Esophagus (tissue), 2 donors: ENCODE measurements at regions not wholly inside any gene's neighbourhood (a gene's known extent, or its start where the extent isn't known, plus 50 kb on each side); places are given as distances from the start of the nearest gene placed in this dataset.
A peak's percentile ranks its signal among the peaks of the same experiment; 100 is the strongest.
"Not testable (repeated sequence)": the region's sequence is repeated elsewhere in the genome, so short reads cannot be mapped to it uniquely, and the experiment has no call there.

Experiments
- H3K27ac ChIP-seq, 2 donors: one replicate each; pipeline ENCODE4 v1.5.1; 2013; ENCODE audit warnings: low read depth in 2 of 2, mild to moderate bottlenecking in 2 of 2, inconsistent platforms in 1 of 2, low read length in 1 of 2, moderate library complexity in 1 of 2
- H3K27me3 ChIP-seq, 2 donors: one replicate each; pipeline ENCODE4 v1.6.1; 2013; ENCODE audit warnings: low read length in 2 of 2, control low read depth in 1 of 2, mild to moderate bottlenecking in 1 of 2; ENCODE audit not compliant: insufficient read depth in 2 of 2, control insufficient read depth in 1 of 2
- H3K36me3 ChIP-seq, 2 donors: one replicate each; pipeline ENCODE4 v1.6.1; 2013; ENCODE audit warnings: low read length in 1 of 2; ENCODE audit not compliant: control insufficient read depth in 2 of 2, insufficient read depth in 2 of 2
- H3K4me1 ChIP-seq, 2 donors: one replicate each; pipeline ENCODE4 v1.6.1; 2013; ENCODE audit warnings: low read length in 1 of 2; ENCODE audit not compliant: control insufficient read depth in 2 of 2, insufficient read depth in 2 of 2
- H3K4me3 ChIP-seq, 2 donors: one replicate each; pipeline ENCODE4 v1.5.1; 2013; ENCODE audit warnings: low read length in 2 of 2, mild to moderate bottlenecking in 2 of 2, low read depth in 1 of 2, moderate library complexity in 1 of 2
- H3K9me3 ChIP-seq, 2 donors: one replicate each; pipeline ENCODE4 v1.6.1; 2013; ENCODE audit warnings: mild to moderate bottlenecking in 2 of 2, low read depth in 1 of 2, low read length in 1 of 2, moderate library complexity in 1 of 2; ENCODE audit not compliant: control insufficient read depth in 2 of 2, insufficient read depth in 1 of 2
- WGBS, 2 donors: extraction: QIAGEN DNeasy Blood & Tissue Kit; methylation state at CpG; one replicate each; pipeline ENCODE4 v1.1.7; 2013; 5-methylcytosine and 5-hydroxymethylcytosine counted together
- donor health status: healthy with polysubstance abuse.
- donor health status: Bipolar disorder and iron deficiency.

DNA sequence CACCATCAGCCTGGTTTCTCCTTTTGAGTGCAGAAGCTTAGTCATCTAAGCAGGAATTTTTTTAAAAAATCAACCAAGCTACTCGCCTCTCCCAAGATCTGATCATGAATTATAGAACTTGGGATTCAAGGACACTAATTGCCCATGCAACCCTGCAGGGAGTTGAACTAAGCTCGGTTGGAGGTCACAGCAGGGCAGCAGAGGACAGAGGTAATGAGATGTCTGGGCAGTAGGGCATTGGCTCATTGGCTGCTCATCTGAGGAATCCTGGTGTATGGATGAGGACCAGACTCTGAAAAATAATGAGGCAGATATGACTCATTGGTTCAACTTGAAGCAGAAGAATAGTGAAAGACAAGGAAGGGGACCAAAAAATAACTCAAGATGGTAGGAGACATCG is 111.8 kb upstream of the TLE1 start:
- WGBS, 2 donors = 71 to 72% methylated on average over 3 of the region's 3 CpGs

DNA sequence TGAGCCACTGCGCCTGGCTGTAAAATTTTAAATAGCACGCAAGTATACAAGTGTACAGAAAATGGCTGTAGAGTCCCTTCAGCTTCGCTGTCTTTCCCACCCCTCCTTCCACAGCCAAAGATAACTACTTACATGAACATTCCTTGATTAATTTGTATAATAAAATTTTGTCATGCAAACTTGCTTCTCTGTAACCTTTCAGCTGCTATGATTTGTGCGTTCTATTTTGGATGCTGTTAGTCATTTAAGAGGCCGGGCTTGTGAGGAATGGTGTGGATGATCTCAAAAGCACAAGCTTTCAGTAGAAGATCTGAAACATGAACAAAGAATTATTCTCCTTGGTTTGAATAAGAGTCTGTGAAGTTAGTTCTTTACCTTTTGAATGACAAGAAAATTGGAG is 115.0 kb upstream of the TLE1 start:
- Histone ChIP-seq H3K4me1 (no peaks in the 10 kb centered on the region), H3K27ac (no peak overlapping the region), H3K4me3 (no peak overlapping the region), H3K9me3 (no peaks in the 10 kb centered on the region), H3K36me3 (no peaks in the 10 kb centered on the region), H3K27me3 (no peaks in the 10 kb centered on the region)
- 76 to 82% methylated on average over 5 of the region's 5 CpGs for WGBS, 2 donors

More for the DNA sequence above, 111.8 kb upstream of the TLE1 start:
- Histone ChIP-seq H3K9me3 (no peaks in the 10 kb centered on the region), H3K27ac (no peak overlapping the region), H3K36me3 (no peaks in the 10 kb centered on the region), H3K4me3 (no peak overlapping the region), H3K4me1 (no peaks in the 10 kb centered on the region), H3K27me3 (no peaks in the 10 kb centered on the region)

DNA sequence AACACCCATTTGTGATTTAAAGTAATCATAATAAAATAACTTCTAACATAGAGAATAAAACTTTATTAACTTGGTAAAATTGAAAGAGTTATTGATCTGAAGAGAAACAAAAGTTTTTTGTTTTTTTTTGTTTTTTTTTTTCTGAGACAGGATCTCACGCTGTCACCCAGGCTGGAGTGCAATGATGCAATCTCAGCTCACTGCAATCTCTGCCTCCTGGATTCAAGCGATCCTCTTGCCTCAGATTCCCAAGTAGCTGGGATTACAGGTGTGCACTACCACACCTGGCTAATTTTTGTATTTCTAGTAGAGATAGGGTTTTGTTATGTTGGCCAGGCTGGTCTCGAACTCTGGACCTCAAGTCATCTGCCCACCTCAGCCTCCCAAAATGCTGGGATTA is 116.5 kb upstream of the SPATA31D4 start:
- WGBS, 2 donors = 92 to 95% methylated on average over 3 of the region's 3 CpGs
- H3K4me3 ChIP-seq, H3K9me3 ChIP-seq, H3K36me3 ChIP-seq, H3K4me1 ChIP-seq, H3K27ac ChIP-seq, H3K27me3 ChIP-seq: not testable (repeated sequence)

DNA sequence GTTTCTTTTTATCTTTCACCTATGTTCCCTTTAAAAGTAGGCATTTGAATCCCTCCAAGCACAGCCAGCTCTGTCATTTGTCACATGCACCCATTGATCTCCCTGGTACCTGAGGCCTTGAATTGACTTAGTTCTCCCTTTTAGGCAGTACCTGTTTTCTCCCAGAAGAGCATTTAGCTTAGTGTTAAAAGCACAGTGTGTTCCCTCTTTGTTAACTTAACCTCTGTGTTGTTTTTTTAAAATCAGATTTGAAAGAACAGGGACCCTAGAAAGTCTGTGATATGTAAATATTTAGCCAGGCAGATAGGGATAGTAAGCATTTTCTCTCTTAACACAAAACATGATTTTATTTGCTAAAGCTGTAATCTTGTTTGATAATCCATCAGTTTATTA is 113.8 kb upstream of the SPATA31D4 start:
- no peaks in the 10 kb centered on the region for H3K27me3 ChIP-seq
- H3K4me1 ChIP-seq = no peaks in the 10 kb centered on the region
- no peaks in the 10 kb centered on the region for H3K36me3 ChIP-seq
- H3K9me3 ChIP-seq = no peaks in the 10 kb centered on the region
- no peak overlapping the region for H3K27ac ChIP-seq
- H3K4me3 ChIP-seq = no peak overlapping the region

DNA sequence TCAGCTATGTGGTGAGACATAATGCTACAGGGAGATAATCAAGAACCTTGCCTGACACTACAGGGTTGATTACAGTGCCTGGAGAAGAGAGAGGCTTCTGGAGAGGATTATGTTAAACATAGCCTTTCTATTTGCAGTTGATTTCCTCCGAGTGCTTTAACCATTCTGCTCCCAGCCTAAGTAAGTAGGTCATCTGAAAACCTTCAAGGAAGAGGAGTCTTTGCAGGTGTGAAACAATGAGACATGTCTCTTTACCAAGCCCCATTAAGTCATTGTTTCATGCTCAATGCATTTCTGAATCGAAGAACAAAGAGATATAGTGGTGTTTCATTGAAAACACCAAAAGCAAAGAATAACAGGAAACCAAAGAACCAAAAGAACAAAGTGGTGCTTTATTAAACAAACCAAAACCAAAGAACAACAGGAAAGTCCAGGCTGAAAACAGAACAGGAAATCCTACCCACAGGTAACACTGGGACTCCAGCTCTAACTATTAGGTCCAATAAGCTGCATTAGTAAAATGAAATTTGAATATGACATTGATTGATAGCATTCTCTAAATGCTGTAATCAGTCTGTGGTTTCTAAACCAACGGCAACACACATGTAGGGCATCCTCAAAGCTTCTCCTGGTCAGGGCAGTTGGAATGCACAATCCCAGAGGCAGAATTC is 113.3 kb upstream of the SPATA31D4 start:
- H3K27me3 ChIP-seq = no peaks in the 10 kb centered on the region
- no peaks in the 10 kb centered on the region for H3K9me3 ChIP-seq
- no peaks in the 10 kb centered on the region for H3K4me1 ChIP-seq
- H3K4me3 ChIP-seq = no peak overlapping the region
- peak overlapping the region in 1 of 2 donors; percentile 14 for H3K27ac ChIP-seq
- no peaks in the 10 kb centered on the region for H3K36me3 ChIP-seq
- WGBS, 2 donors = 18 to 21% methylated on average over 3 of the region's 3 CpGs

DNA sequence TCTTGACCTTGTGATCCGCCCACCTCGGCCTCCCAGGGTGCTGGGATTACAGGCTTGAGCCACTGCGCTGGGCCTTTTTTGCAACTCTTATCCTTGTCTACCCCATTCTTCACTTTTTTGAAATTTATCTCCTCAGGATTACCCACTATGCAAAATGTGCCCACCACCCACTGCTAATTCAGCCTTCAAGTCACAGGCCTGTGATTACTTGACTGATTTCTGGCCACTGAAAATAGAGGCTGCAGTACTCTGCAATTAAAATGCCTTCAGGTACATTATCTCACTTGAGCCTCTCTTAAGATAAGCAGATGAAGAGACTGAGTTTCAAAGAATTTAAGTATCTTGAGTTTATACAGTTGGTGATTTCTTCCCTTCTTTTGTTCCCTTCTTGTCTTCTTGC is 112.4 kb upstream of the SPATA31D4 start:
- Histone ChIP-seq H3K4me1 (no peaks in the 10 kb centered on the region), H3K27ac (no peak overlapping the region), H3K9me3 (no peaks in the 10 kb centered on the region), H3K27me3 (no peaks in the 10 kb centered on the region), H3K36me3 (no peaks in the 10 kb centered on the region), H3K4me3 (no peak overlapping the region)
- 98% methylated on average over 3 of the region's 3 CpGs for WGBS, 2 donors

DNA sequence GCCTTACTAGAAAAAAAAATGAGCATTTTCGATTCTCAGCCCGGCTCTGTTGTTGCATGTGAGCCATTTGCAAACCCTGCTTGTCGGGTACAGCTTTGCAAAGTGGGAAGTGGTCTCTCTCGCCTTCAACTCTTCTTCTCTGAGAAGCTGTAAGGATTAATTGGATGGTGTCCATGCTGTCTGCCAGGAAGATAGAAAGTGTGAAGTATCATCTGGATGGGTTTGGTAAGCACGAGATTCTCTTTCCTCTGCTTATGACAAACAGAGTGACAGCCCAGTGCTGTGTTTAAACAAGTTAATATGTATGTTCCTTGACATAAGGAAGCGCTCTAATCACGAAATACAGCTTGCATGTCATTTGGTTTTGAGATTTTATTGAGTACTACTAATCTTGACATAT is 109.1 kb upstream of the SPATA31D4 start:
- H3K36me3 ChIP-seq = no peaks in the 10 kb centered on the region
- H3K27me3 ChIP-seq = no peaks in the 10 kb centered on the region
- H3K4me1 ChIP-seq = no peaks in the 10 kb centered on the region
- no peaks in the 10 kb centered on the region for H3K9me3 ChIP-seq
- no peak overlapping the region for H3K4me3 ChIP-seq
- WGBS, 2 donors = 77 to 79% methylated on average over 7 of the region's 7 CpGs
- no peak overlapping the region for H3K27ac ChIP-seq

DNA sequence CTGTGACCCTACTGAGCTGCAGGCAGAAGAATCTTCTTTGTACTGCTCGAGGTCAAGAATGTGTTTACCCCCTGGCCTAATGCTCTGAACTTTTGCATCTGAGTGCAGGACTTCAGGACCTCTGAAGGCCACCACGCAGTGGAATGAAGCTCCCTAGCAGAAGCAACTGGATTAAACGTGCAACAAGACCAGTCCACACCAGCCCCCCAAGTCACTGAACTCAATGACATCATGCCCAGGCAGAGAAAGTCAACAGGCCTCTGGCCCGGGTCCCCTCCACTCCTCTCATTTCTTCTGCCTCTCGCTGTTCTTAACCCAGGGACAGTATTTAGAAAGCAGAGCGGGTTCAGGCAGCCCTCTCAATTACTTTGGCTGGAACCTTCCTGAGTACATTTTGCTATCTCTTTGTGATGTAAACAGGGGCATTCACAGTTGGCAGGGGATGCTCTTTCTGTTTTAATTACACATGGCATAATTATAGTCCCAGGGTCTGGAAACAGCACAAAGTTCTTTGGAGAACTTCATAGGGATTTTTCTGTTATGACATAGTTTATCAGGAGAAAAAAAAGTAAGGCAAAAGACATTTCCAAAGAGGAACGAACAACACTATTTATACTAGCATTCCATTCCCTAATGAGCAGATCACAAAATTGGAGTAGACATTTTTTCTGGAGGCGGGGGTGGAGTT is 108.2 kb upstream of the SPATA31D4 start:
- Histone ChIP-seq H3K4me1 (no peaks in the 10 kb centered on the region), H3K9me3 (no peaks in the 10 kb centered on the region), H3K27ac (peak overlapping the region; percentile 27 to 58), H3K36me3 (no peaks in the 10 kb centered on the region), H3K27me3 (no peaks in the 10 kb centered on the region), H3K4me3 (no peak overlapping the region)
- WGBS, 2 donors = 43 to 66% methylated on average over 8 of the region's 8 CpGs

DNA sequence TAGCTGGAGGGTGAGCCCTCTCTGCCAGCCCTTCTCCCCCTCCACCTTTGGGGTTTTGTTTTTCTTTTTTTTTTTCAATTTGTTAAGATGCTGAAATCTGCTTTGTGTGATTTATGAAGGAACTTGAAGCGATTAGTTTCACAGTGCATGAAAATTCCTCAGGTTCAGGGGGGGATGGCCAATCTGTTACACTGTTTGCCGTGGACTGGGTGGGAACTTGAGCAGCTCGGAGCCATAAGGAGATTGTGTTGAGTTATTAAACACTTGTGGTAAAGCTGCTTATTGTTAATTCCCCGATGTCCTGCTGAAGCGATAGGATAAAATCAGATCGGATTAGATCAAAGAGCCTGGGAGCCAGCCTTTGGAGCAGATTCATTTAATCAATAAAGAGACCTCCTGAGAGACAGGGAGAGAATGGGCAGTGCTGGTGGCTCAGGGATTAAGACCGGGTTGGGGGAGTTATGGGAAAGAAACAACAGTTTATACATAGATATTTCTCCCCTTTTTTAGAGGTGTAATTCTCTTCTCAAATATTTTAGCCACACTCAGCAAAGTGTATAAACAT is 105.8 kb upstream of the SPATA31D4 start:
- Histone ChIP-seq H3K9me3 (no peaks in the 10 kb centered on the region), H3K27me3 (no peaks in the 10 kb centered on the region), H3K4me1 (no peaks in the 10 kb centered on the region), H3K36me3 (no peaks in the 10 kb centered on the region), H3K4me3 (no peak overlapping the region), H3K27ac (no peak overlapping the region)
- 66 to 82% methylated on average over 7 of the region's 7 CpGs for WGBS, 2 donors

DNA sequence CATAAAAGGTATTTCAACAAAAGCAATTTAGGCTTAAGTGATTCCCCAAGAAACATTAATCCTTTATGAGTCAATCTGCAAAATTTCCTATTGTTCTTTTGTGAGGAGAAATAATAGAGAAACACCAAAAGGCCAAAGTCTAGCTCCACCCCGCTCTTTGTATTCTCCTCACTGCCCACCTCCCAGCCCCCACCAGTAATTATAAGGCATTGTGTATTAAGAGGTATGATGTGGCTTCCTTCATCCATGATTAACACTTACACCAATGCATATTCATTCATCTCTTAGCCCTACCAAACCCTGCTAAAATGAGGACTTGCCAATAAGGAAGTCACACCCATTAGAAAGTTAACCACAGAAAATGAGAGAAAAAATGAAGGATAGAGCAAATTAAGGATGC is 105.3 kb upstream of the SPATA31D4 start:
- no peak overlapping the region for H3K4me3 ChIP-seq
- no peaks in the 10 kb centered on the region for H3K4me1 ChIP-seq
- 84 to 88% methylated on average over 1 of the region's 1 CpG for WGBS, 2 donors
- no peaks in the 10 kb centered on the region for H3K36me3 ChIP-seq
- no peaks in the 10 kb centered on the region for H3K27me3 ChIP-seq
- no peak overlapping the region for H3K27ac ChIP-seq
- H3K9me3 ChIP-seq = no peaks in the 10 kb centered on the region
